NOMO-1 (cell line): ENCODE measurements at regions not wholly inside any gene's neighbourhood (a gene's known extent, or its start where the extent isn't known, plus 50 kb on each side); places are given as distances from the start of the nearest gene placed in this dataset.
"Not testable (repeated sequence)": the region's sequence is repeated elsewhere in the genome, so short reads cannot be mapped to it uniquely, and the experiment has no call there.

Source experiments
- DNase-seq, 2 experiments: peaks; one replicate each; lab custom pipeline; 2025; ENCODE audit not compliant: unreplicated experiment in 2 of 2; lab: John Stamatoyannopoulos, UW

- DNase-seq: no peak
Measured at GRCh38 chr1:166384948-166385347, 218.1 kb upstream of the FAM78B start.

DNA sequence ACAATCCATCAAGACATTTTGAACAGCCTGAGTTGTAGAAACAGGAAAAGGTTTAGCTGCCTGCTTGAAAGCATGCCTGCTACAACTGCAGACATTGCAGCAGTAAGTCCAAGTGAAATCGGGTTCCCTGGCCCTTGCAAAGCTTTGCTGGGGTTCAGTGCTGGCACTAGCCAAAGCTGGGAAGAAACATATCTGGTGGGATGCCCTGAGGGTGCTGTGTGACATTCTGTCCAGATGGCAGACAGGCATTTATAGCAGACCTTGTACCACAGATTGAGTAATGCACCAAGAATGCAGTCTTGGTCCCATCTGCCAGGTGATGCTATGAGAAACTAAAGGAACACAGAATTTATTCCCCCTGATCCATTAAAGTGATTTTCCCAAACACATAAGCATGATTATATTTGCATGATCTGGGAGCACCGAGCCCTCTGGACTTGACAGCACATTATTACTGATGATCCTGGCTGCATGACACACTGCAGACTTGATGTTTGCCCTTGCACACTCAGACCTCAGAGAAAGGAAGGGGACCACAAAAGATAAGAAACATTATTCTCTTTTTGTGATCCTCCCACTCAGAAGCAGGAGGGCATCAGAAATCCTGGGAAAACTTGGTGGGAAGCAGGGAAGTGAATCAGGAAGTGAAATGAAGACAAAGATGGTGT is 223.7 kb upstream of the FAM78B start:
- DNase-seq: no peak

DNA sequence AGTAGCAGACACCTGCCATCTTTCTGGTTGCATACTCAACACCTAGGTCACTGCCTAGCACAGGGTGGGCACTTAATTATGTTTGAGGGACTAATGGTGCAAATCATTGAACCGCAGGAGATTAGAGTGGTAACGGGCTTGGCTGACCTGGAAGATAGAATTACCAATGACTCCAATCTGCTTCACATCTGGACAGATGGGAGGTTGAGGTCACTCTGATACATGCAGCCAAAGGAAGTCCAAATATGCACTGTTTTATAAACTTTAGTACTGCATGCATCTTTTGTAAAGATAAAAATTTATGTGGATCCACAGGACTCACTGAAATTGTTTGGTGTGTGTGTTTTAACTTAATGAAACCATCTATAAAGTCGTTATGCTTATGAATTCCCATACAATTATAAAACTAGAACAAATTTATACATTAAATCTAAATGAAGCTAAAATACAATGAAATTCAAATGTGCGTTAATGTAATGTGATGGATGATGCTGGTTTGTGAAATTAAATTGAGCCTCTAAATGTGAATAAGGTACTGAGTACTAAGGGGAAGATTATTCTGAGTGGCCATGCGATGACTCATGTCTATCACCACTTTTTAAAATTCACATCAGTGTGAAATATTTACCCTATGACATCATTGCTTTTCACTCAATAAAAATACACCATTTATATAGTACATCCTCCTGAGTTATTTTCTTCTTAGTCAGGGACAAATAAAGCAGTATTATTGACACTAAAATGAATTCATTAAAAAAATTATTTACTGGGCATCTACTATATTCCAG is 224.7 kb upstream of the FAM78B start:
- no peak for DNase-seq

- DNase-seq: no peak
Measured at GRCh38 chr1:166395729-166396128, 228.9 kb upstream of the FAM78B start.

DNA sequence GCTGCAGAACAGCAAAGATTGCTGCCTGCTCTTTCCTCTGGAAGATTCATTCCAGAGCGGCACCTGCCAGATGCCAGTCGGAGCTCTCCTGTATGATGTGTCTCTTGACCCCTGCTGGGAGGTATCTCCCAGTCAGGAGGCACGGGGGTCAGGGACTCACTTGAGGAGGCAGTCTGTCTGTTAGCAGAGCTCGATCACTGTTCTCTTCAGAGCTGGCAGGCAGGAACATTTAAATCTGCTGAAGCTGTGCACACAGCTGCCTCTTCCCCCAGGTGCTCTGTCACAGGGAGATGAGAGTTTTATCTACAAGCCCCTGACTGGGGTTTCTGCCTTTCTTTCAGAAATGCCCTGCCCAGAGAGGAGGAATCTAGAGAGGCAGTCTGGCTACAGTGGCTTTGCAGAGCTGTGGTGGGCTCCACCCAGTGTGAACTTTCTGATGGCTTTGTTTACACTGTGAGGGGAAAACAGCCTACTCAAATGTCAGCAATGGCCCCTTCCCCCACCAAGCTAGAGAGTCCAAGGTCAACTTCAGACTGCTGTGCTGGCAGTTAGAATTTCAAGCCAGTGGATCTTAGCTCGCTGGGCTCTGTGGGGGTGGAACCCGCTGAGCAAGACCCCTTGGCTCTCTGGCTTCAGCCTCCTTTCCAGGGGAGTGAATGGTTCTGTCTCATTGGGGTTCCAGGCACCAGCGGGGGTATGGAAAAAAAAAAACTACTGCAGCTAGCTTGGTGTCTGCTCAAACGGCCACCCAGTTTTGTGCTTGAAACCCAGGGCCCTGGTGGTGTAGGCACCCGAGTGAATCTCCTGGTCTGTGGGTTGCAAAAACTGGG is 242.7 kb upstream of the FAM78B start:
- DNase-seq: not testable (repeated sequence)

DNA sequence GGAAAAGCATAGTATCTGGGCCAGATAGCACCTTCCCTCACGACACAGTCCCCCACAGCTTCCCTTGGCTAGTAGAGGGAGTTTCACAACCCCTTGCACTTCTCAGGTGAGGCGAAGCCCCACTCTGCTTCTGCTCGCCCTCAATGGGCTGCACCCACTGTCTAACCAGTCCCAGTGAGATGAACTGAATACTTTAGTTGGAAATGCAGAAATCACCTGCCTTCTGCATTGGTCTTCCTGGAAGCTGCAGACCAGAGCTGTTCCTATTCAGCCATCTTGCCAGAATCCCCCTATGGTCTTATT is 243.2 kb upstream of the FAM78B start:
- no peak for DNase-seq

DNA sequence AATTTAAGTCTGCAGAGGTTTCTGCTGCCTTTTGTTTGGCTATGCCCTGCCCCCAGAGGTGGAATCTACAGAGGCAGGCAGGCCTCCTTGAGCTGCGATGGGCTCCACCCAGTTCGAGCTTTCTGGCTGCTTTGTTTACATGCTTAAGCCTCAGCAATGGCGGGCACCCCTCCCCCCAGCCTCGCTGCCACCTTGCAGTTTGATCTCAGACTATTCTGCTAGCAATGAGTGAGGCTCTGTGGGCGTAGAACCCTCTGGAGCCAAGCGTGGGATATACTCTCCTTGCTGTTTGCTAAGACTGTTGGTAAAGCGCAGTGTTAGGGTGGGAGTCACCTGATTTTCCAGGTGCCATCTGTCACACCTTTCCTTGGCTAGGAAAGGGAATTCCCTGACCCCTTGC is 250.0 kb upstream of the FAM78B start:
- DNase-seq: not testable (repeated sequence)

- DNase-seq: no peak
Measured at GRCh38 chr1:166418344-166418933, 251.6 kb upstream of the FAM78B start.

GRCh38 chr1:166422586-166422985 is 255.8 kb upstream of the FAM78B start:
- DNase-seq: not testable (repeated sequence)

GRCh38 chr1:166432655-166433054 is 265.9 kb upstream of the FAM78B start:
- DNase-seq: peak; percentile 56 to 64

- not testable (repeated sequence) for DNase-seq
Measured at GRCh38 chr1:166433404-166434304, 266.9 kb upstream of the FAM78B start.

DNA sequence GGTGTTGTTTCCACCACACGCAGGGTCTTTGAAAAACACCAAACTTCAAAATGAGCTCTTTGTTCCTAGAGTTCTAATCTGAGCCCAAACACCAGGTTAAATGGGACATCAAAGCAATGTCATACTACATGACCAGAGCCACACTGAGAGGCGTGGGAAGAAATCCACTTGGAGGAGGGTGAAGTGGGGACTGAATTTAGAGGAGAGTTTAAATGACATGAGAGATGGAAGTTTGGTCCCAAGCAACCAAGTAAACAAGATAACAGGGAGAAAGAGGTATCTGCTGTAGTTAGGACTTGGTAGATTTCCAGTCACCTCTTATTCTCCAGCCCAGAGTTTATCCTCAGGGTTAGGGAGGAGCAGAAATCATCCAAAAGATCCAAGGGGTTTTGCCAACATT is 290.9 kb upstream of the FAM78B start:
- DNase-seq: no peak

DNA sequence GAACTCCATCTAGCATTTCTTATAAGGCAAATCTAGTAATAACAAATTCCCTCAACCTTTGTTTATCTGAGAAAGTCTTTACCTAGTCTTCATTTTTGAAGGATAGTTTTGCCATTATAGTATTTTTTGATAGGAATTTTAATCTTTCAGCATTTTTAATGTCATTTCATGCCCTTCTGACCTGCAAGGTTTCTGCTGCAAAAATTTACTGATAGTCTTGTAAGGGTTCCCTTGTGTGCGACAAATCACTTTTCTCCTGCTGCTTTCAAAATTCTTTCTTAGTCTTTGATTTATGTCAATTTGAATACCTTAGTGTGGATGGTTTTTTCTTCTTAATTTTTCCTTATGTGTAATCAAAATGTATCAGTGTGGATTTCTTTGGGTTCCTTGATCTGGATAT is 297.5 kb upstream of the FAM78B start:
- DNase-seq: no peak

DNA sequence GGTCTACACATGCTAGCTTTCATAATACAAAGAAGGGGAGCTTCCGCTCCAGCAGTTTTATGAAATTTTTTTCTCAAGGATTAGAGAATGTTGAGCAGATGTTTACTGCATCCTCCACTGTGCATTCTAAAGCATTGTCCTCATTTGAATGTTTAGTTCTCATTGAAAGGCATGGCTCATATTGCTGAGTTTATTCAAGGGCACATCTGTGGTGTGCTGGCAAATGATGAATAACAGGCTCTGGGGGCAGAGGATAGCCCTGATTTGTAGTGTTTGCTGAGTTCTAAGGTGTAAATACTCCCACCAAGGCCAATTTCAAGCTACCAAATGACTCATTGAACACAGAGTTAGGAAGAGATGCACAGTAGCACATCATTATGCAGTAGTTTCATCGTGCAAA is 303.2 kb upstream of the FAM78B start:
- DNase-seq: no peak

- DNase-seq: no peak
Measured at GRCh38 chr1:166470441-166470840, 303.6 kb upstream of the FAM78B start.

DNA sequence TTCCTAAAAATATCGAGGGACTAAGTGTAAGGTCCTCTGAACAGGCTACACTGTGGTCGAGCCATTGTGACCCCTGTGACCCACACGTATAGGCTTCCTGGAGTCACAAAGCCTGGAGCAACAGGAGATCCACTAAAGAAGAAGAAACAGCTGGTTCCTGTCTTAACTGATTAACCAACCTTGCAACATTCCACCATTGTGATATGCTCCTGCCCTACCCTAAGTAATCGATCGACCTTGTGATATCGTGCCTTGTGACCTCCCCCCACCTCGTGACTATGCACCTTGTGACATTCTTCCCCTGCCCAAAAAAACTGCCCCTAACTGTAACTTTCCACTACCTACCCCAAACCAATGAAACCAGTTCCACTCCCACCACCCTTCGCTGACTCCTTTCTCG is 304.6 kb upstream of the FAM78B start:
- DNase-seq: no peak

DNA sequence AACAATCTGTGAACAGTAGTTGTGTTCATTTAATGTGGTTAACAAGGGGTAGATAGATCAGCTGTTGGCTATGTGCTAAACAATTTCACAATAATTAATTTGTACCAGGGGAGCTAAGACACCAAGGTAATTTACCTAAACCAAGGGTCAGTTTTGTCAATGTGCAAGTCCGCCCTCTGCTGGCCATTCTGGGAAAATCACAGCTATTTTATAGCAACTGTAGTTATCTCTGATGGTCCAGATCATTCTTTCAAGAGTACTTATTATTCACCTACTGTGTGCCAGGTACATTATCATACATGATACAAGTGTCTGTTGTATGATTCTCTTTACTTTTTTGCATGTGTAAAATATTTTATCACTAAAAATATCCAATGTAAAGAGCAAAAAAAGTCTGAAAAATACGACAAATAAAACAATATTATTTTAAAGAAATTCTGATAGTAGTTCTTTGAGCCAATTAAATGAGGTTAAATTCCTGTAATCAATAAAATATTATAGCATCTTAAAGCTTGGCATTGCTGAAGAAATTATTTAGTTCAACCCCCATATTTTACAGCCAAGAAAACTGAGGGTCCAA is 312.3 kb upstream of the FAM78B start:
- DNase-seq: peak in 1 of 2 experiments; percentile 28

DNA sequence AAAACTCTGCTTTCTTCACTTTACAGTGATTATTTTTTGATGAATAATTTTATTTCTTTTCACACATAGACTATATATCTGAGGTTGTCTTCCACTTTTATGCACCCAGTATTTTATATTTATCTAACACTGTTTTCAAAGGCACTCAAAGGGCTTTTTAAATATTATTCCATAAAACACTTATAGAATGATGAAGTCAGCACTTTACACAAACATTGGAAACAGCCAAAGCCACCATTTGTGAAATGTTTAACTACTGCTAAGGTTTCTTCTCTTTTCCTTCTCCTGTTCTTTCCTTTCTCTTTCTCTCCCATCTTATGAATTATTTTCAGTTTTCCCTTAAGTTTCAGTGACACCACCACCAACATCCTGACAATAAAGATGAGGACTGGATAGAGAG is 317.7 kb upstream of the FAM78B start:
- no peak for DNase-seq

DNA sequence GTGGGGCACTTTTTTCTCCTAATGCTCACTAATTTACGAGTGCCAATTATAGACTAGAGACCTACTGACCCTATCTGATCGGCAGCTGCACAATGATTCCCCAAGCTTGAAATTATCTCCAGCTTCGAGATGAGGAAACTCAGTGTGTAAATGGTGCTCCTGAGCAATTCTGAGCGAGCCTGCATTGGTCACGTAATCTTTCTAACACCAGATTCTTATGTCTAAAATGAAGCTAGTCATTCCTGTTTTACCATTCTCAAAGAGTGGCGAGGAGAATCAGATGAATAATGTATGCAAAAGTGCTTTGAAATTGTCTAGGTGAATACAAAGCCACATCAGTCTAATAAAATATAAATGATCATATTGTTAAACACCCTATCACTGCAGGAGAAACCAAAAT is 318.1 kb upstream of the FAM78B start:
- DNase-seq: no peak

DNA sequence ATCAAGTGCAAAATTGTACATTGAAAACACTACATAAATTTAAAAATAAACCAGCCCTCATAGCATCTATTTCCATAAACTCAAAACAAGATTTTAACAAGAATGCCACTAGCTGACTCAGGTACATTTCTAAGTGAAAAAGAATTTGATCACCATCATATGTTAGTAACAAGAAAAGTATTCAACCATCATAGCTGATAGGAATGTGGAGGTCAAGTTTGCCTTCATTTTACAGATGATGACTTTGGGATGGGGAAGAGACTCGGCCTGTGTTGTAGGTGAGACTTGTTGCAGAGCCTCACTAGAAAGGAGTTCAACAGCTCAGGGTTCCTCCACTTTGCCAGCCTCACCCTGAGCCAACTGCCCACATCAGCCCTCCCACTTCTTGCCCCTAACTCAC is 318.8 kb upstream of the FAM78B start:
- DNase-seq: no peak
